ENCODE measurements at regions not wholly inside any gene's neighbourhood (a gene's known extent, or its start where the extent isn't known, plus 50 kb on each side); places are given as distances from the start of the nearest gene placed in this dataset.

DNA sequence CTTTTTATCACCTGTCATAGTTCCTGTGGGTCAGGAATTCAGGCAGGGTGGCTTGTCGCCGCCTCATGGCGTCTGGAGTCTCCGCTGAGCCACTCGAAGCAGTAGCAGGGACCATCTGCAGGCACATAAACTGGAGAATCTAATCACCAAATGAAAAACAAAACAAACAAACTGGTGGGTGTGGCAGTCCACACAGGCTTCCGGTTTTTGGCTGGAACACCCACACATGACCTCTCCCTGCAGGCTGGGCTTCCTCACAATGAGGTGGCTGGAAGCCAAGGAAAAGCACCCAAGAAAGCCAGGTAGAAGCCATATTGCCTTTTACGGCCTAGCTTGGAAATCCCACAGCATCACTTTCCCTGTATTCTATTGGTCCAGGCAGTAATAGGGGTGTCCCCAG, 197.0 kb downstream of the SYK start:
- TF ChIP-seq, protein P1, sequence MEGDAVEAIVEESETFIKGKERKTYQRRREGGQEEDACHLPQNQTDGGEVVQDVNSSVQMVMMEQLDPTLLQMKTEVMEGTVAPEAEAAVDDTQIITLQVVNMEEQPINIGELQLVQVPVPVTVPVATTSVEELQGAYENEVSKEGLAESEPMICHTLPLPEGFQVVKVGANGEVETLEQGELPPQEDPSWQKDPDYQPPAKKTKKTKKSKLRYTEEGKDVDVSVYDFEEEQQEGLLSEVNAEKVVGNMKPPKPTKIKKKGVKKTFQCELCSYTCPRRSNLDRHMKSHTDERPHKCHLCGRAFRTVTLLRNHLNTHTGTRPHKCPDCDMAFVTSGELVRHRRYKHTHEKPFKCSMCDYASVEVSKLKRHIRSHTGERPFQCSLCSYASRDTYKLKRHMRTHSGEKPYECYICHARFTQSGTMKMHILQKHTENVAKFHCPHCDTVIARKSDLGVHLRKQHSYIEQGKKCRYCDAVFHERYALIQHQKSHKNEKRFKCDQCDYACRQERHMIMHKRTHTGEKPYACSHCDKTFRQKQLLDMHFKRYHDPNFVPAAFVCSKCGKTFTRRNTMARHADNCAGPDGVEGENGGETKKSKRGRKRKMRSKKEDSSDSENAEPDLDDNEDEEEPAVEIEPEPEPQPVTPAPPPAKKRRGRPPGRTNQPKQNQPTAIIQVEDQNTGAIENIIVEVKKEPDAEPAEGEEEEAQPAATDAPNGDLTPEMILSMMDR (IDR thresholded peaks at IDR 0.05), result no peak
- TF ChIP-seq ZFX (IDR thresholded peaks at IDR 0.05; ENCODE audit: borderline replicate concordance), result no peak

All from 22Rv1 (cell line).